ENCODE measurements at regions not wholly inside any gene's neighbourhood (a gene's known extent, or its start where the extent isn't known, plus 50 kb on each side); places are given as distances from the start of the nearest gene placed in this dataset.

GRCh38 chr12:43126652-43127375 is 425.2 kb downstream of the ADAMTS20 start:
- DNase-seq, result no peak
- intact Hi-C loops (cut with DNase I), result no loop called here

GRCh38 chr12:43123461-43123860 is 428.5 kb downstream of the ADAMTS20 start:
- DNase-seq, result no peak
- intact Hi-C loops (cut with DNase I), result no loop called here

- no peak for DNase-seq
- intact Hi-C loops (cut with DNase I), result no loop called here
Measured at GRCh38 chr12:43120150-43120549, 431.9 kb downstream of the ADAMTS20 start.

- DNase-seq, result no peak
- intact Hi-C loops (cut with DNase I), result no loop called here
Measured at GRCh38 chr12:43118881-43119280, 433.1 kb downstream of the ADAMTS20 start.

- intact Hi-C loops (cut with DNase I), result no loop called here
- DNase-seq, result no peak
Measured at GRCh38 chr12:43118234-43118633, 433.8 kb downstream of the ADAMTS20 start.

GRCh38 chr12:43117226-43117930 is 434.6 kb downstream of the ADAMTS20 start:
- no peak for DNase-seq
- intact Hi-C loops (cut with DNase I), result no loop called here

- intact Hi-C loops (cut with DNase I), result no loop called here
- no peak for DNase-seq
Measured at GRCh38 chr12:43115441-43116160, 436.4 kb downstream of the ADAMTS20 start.

GRCh38 chr12:43114316-43114715 is 437.7 kb downstream of the ADAMTS20 start:
- no peak for DNase-seq
- intact Hi-C loops (cut with DNase I), result no loop called here

GRCh38 chr12:43113616-43114015 is 438.4 kb downstream of the ADAMTS20 start:
- DNase-seq, result no peak

GRCh38 chr12:43113135-43113534 is 438.9 kb downstream of the ADAMTS20 start:
- intact Hi-C loops (cut with DNase I), result no loop called here
- DNase-seq, result no peak

More at GRCh38 chr12:43113616-43114015, 438.4 kb downstream of the ADAMTS20 start:
- intact Hi-C loops (cut with DNase I), result no loop called here

- intact Hi-C loops (cut with DNase I), result no loop called here
- no peak for DNase-seq
Measured at GRCh38 chr12:43112101-43112920, 439.7 kb downstream of the ADAMTS20 start.

GRCh38 chr12:43111608-43112007 is 440.4 kb downstream of the ADAMTS20 start:
- DNase-seq, result no peak
- intact Hi-C loops (cut with DNase I), result no loop called here

GRCh38 chr12:43109631-43110345 is 442.2 kb downstream of the ADAMTS20 start:
- intact Hi-C loops (cut with DNase I), result no loop called here
- no peak for DNase-seq

- intact Hi-C loops (cut with DNase I), result no loop called here
- DNase-seq, result no peak
Measured at GRCh38 chr12:43108656-43109055, 443.3 kb downstream of the ADAMTS20 start.

GRCh38 chr12:43107026-43107775 is 444.8 kb downstream of the ADAMTS20 start:
- DNase-seq, result no peak
- intact Hi-C loops (cut with DNase I), result no loop called here

- intact Hi-C loops (cut with DNase I), result no loop called here
- no peak for DNase-seq
Measured at GRCh38 chr12:43106355-43106754, 445.6 kb downstream of the ADAMTS20 start.

- intact Hi-C loops (cut with DNase I), result no loop called here
Measured at GRCh38 chr12:43105426-43105981, 446.5 kb downstream of the ADAMTS20 start.

GRCh38 chr12:43104494-43104893 is 447.5 kb downstream of the ADAMTS20 start:
- intact Hi-C loops (cut with DNase I), result no loop called here
- DNase-seq, result no peak

More at GRCh38 chr12:43105426-43105981, 446.5 kb downstream of the ADAMTS20 start:
- DNase-seq, result no peak

- intact Hi-C loops (cut with DNase I), result no loop called here
- no peak for DNase-seq
Measured at GRCh38 chr12:43103866-43104265, 448.1 kb downstream of the ADAMTS20 start.

Data from posterior cingulate gyrus (tissue), 11 donors.